ENCODE measurements at regions not wholly inside any gene's neighbourhood (a gene's known extent, or its start where the extent isn't known, plus 50 kb on each side); places are given as distances from the start of the nearest gene placed in this dataset.

DNA sequence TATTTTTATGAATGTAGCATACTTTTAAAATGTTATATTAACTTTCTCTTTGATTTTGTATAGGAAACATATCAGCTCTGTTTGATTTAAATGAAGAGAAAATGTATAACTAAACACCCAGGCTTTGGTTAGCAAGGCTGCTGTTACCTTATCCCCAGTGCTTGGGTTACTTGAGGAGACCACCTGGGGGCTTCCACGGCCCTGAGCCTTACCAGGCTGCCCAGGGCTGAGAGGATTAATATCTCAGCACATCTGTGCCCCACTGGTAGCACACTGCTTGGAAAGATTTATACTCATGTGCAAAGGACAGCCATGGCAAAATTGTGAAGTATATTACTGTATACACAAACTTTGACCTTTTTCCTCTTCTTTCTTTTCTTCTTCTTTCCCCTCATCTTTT, 752.9 kb downstream of the RAPGEF2 start:
- TF ChIP-seq, protein P1, sequence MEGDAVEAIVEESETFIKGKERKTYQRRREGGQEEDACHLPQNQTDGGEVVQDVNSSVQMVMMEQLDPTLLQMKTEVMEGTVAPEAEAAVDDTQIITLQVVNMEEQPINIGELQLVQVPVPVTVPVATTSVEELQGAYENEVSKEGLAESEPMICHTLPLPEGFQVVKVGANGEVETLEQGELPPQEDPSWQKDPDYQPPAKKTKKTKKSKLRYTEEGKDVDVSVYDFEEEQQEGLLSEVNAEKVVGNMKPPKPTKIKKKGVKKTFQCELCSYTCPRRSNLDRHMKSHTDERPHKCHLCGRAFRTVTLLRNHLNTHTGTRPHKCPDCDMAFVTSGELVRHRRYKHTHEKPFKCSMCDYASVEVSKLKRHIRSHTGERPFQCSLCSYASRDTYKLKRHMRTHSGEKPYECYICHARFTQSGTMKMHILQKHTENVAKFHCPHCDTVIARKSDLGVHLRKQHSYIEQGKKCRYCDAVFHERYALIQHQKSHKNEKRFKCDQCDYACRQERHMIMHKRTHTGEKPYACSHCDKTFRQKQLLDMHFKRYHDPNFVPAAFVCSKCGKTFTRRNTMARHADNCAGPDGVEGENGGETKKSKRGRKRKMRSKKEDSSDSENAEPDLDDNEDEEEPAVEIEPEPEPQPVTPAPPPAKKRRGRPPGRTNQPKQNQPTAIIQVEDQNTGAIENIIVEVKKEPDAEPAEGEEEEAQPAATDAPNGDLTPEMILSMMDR (IDR thresholded peaks at IDR 0.05) = no peak
- no peaks in the 10 kb centered on the region for H3K27me3 Mint-ChIP-seq (ENCODE audit: low read depth)
- H3K36me3 Mint-ChIP-seq (ENCODE audit: low read depth) = no peaks in the 10 kb centered on the region
- H3K9me3 Mint-ChIP-seq (ENCODE audit: low read depth) = no peaks in the 10 kb centered on the region
- no peaks in the 10 kb centered on the region for H3K4me1 Mint-ChIP-seq (ENCODE audit: low read depth)
- no peak overlapping the region for H3K27ac Mint-ChIP-seq (ENCODE audit: unreplicated experiment)
- DNase-seq (ENCODE audit: low spot score) = no peak
- no peak overlapping the region for H3K4me3 Mint-ChIP-seq (ENCODE audit: unreplicated experiment)

DNA sequence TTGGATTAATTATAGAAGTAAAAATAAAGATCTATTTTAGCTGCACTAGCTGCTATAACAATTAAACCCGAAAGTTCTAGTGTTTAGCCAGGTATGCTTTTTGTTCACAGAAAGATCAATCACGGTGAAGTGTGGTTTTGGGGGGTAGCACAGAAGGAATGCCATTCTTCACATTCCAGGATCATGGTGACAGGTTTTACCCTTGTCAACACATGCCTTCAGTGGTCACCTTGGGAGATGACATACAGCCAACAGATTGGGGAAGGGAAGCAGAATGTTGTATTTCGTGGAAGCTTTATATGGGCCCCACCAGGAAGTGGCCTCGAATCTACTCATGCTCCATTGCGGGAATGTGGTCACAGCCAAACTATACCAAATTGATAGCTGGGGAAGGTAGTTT, 753.6 kb downstream of the RAPGEF2 start:
- H3K27ac Mint-ChIP-seq (ENCODE audit: unreplicated experiment) = no peak overlapping the region
- no peaks in the 10 kb centered on the region for H3K27me3 Mint-ChIP-seq (ENCODE audit: low read depth)
- H3K36me3 Mint-ChIP-seq (ENCODE audit: low read depth) = no peaks in the 10 kb centered on the region
- TF ChIP-seq, protein P1 (IDR thresholded peaks at IDR 0.05) = no peak
- H3K4me3 Mint-ChIP-seq (ENCODE audit: unreplicated experiment) = no peak overlapping the region
- DNase-seq (ENCODE audit: low spot score) = no peak
- H3K4me1 Mint-ChIP-seq (ENCODE audit: low read depth) = no peaks in the 10 kb centered on the region
- no peaks in the 10 kb centered on the region for H3K9me3 Mint-ChIP-seq (ENCODE audit: low read depth)

DNA sequence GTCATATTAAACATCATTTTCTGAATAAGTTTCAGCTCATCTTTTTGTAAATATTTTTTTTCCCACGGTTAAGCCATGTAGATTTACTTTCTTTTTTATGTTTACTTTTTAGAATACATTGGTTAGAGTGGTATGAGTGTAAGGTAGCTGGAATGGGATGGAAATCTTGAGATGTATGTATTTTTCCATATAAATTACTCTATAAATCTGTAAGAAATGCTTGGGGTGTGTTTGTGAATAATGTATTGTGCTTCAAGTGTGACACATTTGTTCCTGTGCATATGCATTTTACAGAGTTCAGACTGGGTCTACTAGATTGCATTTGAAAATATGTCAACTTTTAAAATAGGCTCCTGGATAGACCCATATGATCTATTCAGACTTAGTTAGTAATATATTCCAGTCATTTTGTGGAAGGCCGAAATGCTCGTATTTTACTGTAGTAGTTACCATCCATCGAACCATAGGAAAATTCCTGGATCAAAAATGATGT, 756.8 kb downstream of the RAPGEF2 start:
- no peaks in the 10 kb centered on the region for H3K27me3 Mint-ChIP-seq (ENCODE audit: low read depth)

DNA sequence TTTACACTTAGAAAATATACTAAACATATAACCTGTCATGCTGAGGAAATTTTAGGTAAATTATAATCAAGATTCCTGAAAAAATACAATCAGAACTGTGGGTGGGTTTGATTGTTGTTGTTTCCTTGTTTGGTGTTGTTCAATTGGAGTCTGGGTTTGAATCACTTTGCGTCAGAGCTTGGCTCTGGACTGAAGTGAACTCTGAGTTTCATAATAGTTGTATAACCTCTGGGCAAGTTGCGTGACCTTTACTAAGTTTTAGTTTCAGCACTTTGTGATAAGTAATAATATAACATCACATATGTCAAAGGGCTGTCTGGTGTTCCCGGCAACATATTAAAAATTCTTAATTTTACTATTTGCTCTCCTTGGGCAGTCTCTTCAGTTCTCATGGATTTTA, 758.1 kb downstream of the RAPGEF2 start:
- H3K4me1 Mint-ChIP-seq (ENCODE audit: low read depth) = no peaks in the 10 kb centered on the region
- H3K27ac Mint-ChIP-seq (ENCODE audit: unreplicated experiment) = no peak overlapping the region
- no peak overlapping the region for H3K4me3 Mint-ChIP-seq (ENCODE audit: unreplicated experiment)
- no peak for DNase-seq (ENCODE audit: low spot score)
- H3K9me3 Mint-ChIP-seq (ENCODE audit: low read depth) = no peaks in the 10 kb centered on the region
- no peaks in the 10 kb centered on the region for H3K36me3 Mint-ChIP-seq (ENCODE audit: low read depth)
- peaks cover under 1% of the 10 kb centered on the region for H3K27me3 Mint-ChIP-seq (ENCODE audit: low read depth)
- TF ChIP-seq, protein P1 (IDR thresholded peaks at IDR 0.05) = no peak

More for the DNA sequence above, 756.8 kb downstream of the RAPGEF2 start:
- no peak overlapping the region for H3K27ac Mint-ChIP-seq (ENCODE audit: unreplicated experiment)
- H3K4me1 Mint-ChIP-seq (ENCODE audit: low read depth) = no peaks in the 10 kb centered on the region
- H3K4me3 Mint-ChIP-seq (ENCODE audit: unreplicated experiment) = no peak overlapping the region
- TF ChIP-seq, protein P1 (IDR thresholded peaks at IDR 0.05) = no peak
- no peaks in the 10 kb centered on the region for H3K36me3 Mint-ChIP-seq (ENCODE audit: low read depth)
- DNase-seq (ENCODE audit: low spot score) = no peak
- H3K9me3 Mint-ChIP-seq (ENCODE audit: low read depth) = no peaks in the 10 kb centered on the region

DNA sequence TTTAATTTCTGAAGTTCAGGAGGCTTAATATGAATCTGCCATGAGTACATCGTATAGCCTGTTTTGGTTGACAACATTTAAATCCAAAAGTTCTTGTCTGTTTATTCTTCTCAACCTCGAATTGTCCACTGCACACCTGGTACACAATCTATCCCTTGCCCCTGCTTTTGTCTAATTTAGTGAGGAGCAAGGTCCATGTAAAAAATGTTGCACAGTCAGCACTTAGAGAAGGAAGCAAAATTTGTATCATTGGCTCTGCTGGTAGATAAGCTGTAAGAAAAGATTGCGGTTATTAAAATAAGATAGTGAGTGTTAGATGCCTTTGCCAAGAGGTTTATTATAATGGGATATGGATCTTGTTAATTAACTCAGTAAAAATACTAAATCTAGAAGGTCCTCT, 761.5 kb downstream of the RAPGEF2 start:
- H3K27me3 Mint-ChIP-seq (ENCODE audit: low read depth) = peaks cover 2% of the 10 kb centered on the region
- H3K36me3 Mint-ChIP-seq (ENCODE audit: low read depth) = no peaks in the 10 kb centered on the region
- TF ChIP-seq, protein P1 (IDR thresholded peaks at IDR 0.05) = no peak
- H3K9me3 Mint-ChIP-seq (ENCODE audit: low read depth) = no peaks in the 10 kb centered on the region
- H3K4me3 Mint-ChIP-seq (ENCODE audit: unreplicated experiment) = no peak overlapping the region
- no peaks in the 10 kb centered on the region for H3K4me1 Mint-ChIP-seq (ENCODE audit: low read depth)
- no peak overlapping the region for H3K27ac Mint-ChIP-seq (ENCODE audit: unreplicated experiment)
- no peak for DNase-seq (ENCODE audit: low spot score)
